HCEC 1CT (cell line): ENCODE measurements at regions not wholly inside any gene's neighbourhood (a gene's known extent, or its start where the extent isn't known, plus 50 kb on each side); places are given as distances from the start of the nearest gene placed in this dataset.

Source experiments
- DNase-seq: peaks from one replicate; pipeline ENCODE4 v3.0.0-alpha.2; 2017

- DNase-seq, result no peak
Measured at GRCh38 chr7:24341691-24342413, 57.9 kb downstream of the NPY start.

GRCh38 chr7:24343614-24344013 lies 59.6 kb downstream of the NPY start:
- DNase-seq, result no peak

GRCh38 chr7:24346129-24346528 lies 62.1 kb downstream of the NPY start:
- no peak for DNase-seq

GRCh38 chr7:24346716-24347115 lies 62.7 kb downstream of the NPY start:
- DNase-seq, result no peak

GRCh38 chr7:24349339-24349738 lies 65.3 kb downstream of the NPY start:
- DNase-seq, result no peak

- DNase-seq, result no peak
Measured at GRCh38 chr7:24354456-24354855, 70.5 kb downstream of the NPY start.

GRCh38 chr7:24356718-24357386 lies 72.9 kb downstream of the NPY start:
- DNase-seq, result no peak

- no peak for DNase-seq
Measured at GRCh38 chr7:24361001-24361400, 77.0 kb downstream of the NPY start.

- no peak for DNase-seq
Measured at GRCh38 chr7:24365606-24366005, 81.6 kb downstream of the NPY start.

GRCh38 chr7:24366876-24367275 lies 82.9 kb downstream of the NPY start:
- no peak for DNase-seq

- no peak for DNase-seq
Measured at GRCh38 chr7:24368161-24368560, 84.2 kb downstream of the NPY start.

- no peak for DNase-seq
Measured at GRCh38 chr7:24370541-24370940, 86.6 kb downstream of the NPY start.

- no peak for DNase-seq
Measured at GRCh38 chr7:24372961-24373955, 89.3 kb downstream of the NPY start.

- peak; percentile 72 for DNase-seq
Measured at GRCh38 chr7:24378871-24379616, 95.1 kb downstream of the NPY start.

- peak; percentile 39 for DNase-seq
Measured at GRCh38 chr7:24381894-24382505, 98.0 kb downstream of the NPY start.

GRCh38 chr7:24383055-24383454 lies 99.1 kb downstream of the NPY start:
- DNase-seq, result no peak

GRCh38 chr7:24384362-24385030 lies 100.5 kb downstream of the NPY start:
- no peak for DNase-seq

GRCh38 chr7:24388212-24388611 lies 104.2 kb downstream of the NPY start:
- no peak for DNase-seq

- no peak for DNase-seq
Measured at GRCh38 chr7:24390376-24391157, 106.6 kb downstream of the NPY start.

- DNase-seq, result no peak
Measured at GRCh38 chr7:24392774-24393173, 108.8 kb downstream of the NPY start.

- no peak for DNase-seq
Measured at GRCh38 chr7:24395512-24395911, 111.5 kb downstream of the NPY start.
